Daoy (cell line): ENCODE measurements at regions not wholly inside any gene's neighbourhood (a gene's known extent, or its start where the extent isn't known, plus 50 kb on each side); places are given as distances from the start of the nearest gene placed in this dataset.

Source experiments
- DNase-seq: peaks from one replicate; pipeline ENCODE4 v3.0.0-alpha.2; 2015; ENCODE audit warnings: low read depth

DNA sequence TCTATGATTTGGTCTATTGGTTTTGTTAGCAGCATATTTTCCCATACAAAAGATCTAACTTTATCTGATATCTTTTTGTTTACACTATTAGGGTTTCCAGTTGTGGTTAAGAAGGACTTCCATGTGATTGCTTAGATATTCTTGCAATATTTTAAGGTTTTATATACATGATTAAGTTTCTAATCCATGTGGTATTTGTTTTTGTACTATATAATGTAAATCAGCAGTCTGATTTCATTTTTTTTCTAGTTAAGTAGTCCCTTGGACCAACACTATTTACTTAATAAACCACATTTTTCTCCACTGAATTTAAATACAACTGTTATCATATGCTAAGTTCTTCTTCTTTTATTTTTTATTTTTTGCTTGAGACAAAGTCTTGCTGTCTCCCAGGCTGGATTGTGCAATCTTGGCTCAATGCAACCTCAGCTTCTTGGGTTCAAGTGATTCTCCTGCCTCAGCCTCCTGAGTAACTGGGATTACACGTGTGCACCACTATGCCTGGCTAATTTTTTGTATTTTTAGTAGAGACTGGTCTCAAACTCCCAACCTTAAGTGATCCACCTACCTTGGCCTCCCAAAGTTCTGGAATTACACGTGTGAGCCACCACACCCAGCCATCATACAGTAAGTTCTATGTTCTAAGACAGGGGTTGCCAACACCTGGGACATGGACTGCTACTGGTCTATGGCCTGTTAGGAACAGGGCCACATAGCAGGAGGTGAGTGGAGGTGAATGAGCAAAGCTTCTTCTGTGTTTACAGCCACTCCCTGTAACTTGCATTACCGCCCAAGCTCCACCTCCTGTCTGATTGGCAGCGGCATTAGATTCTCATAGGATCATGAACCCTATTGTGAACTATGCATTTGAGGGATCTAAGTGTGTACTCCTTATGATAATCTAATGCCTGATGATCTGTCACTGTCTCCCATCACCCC, 58.5 kb upstream of the RAB27B start:
- no peak for DNase-seq

DNA sequence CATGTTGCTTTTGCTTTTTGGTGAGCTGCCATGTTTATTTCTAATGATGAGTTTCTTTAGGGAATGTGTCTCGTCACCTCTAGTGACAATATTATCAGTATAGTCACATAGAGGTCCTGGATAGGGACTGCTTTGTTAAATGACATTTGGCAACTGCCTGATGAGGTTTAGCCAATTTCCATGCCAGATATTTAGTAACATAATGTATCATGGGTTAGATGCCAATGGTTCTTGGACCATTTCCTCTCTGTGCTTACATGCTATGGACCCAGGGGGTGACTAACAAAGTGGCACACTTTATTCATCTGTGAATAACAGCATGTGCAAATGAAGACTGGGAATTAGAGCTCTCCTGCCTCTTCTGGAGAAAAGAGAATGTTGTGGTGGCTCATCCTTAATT, 56.2 kb upstream of the RAB27B start:
- DNase-seq: no peak

DNA sequence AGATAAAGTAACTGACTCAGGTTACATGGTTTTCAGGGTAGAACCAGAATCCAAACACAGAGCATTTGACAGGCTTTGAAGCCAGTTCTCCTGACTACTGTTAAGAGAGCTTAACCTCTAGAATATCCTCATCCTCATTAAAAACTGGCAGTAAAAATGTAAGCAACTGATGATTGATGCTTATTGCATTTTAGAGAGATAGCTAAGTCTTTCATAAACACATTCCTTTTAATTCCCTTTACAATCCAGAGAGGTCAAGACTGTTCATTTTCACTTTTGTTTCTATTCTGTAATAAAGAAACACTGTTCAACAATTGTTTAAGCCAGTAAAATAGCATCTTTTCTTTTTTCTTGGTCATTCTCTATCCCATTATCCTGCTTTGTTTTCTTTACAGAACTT, 53.9 kb upstream of the RAB27B start:
- DNase-seq: no peak

DNA sequence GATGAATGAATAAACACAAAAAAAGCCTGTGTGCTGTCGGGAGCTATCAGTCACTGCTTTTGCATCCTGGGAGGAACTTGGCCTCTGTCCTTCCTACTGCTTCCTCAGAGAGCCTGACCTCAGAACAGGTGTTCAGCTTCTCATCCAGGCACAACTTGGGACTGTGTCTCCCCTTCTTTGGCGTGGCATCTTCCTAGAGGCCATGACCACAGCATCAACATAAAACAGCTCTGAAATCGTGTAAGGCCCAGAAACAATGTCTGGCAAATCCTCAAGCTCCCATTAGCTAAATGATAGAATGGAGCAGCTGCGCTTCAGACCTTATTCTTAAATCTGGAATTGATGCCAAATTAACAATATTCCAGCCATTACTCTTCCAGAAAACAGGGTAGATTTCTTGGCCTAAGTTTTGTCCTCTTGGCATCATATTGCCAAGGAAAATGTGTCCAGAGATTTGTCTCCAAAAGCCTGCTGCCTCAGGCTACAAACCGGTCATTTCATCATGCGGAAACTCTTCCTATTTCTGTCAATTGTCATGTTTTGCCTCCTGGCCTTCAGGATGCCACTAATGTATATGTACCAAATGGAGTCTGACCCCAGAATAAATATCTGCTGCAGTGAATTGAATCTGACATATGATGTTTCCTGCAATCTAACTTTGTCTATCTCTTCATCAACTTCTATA, 53.2 kb upstream of the RAB27B start:
- no peak for DNase-seq

GRCh38 chr18:54775686-54776085, 52.6 kb upstream of the RAB27B start:
- DNase-seq: peak; percentile 74

- peak; percentile 90 for DNase-seq
These were observed 51.8 kb upstream of the RAB27B start for GRCh38 chr18:54776282-54776977.

DNA sequence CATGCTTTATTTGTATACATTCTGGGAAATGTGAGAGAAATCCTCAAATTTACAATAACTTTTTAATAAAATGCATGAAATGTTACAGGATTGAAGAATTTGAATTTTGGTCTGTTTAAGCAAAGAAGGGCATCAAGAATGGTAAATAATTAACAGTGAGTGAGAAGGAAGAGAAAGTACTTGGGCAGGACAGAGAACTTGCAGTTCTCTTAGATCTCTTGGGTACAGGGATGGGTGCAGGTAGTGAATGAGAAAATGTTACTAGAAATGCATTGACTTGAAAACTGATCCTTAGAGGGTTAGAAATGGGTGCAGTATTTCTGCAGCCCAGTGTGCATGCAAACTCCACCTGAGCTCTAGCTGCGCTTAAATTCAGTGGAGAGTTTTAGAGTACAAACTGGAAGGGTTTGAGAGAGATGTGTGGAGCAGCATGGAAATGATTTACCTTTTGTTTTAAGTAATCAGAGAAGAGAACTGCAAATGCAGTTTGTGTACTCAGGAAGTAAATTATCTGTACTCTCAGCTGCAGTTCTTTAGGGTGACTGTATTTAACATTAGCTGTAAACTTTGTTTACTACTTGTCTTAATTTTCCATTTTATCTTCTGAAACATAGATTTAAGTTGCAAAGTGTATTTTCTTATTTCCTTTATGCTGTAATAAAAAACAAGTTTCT, 51.0 kb upstream of the RAB27B start:
- DNase-seq: no peak

DNA sequence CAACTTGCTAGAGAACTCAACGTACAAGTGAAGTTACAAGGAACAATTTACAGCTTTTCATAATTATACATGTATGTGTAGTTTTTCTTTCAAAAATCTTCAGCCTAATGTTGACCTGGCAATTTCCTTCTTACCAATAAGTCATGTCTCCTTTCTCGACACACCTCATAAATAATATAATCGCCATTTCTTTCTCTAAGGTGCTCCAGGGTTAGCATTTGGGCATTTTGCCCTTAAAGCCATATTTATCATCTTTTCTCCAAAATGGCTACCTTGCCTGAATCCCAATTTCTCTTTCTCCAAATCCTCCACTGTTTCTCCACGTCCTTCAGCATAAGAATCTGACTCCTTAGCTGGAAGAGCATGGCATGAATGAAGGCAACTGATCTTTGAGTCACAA, 50.3 kb upstream of the RAB27B start:
- DNase-seq: no peak
